ENCODE measurements at regions not wholly inside any gene's neighbourhood (a gene's known extent, or its start where the extent isn't known, plus 50 kb on each side); places are given as distances from the start of the nearest gene placed in this dataset.

DNA sequence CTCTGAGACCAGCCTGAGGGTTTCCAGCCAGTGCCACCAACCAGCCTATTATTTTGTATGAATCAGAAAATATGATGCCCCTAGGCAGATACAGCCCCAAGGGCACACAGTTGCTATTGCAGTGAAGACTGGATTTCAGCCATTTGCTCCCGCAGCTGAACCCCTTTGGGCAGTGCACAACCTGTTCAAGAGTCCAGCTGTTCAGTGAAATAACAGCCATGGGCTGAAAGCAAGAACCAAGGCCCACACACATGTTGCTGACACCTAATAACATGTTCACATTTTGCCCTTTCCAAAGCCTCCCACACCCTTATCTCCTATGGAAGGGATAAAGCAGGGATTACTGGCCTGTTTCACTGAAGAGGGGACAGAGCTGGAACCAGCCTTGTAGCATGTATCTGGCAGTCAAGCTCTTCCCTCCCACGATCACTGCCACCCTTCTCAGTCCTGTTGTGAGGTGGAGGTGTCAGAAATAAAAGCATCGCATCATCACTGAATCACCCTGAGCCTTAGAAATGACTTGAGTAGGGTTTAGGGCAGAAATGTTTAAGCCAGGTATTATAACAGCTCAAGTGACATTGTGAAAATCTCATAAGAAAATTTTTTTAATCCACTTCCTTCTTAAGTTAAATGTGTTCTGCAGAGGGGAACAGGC is 137.1 kb upstream of the FSTL4 start:
- TF ChIP-seq, protein P1, sequence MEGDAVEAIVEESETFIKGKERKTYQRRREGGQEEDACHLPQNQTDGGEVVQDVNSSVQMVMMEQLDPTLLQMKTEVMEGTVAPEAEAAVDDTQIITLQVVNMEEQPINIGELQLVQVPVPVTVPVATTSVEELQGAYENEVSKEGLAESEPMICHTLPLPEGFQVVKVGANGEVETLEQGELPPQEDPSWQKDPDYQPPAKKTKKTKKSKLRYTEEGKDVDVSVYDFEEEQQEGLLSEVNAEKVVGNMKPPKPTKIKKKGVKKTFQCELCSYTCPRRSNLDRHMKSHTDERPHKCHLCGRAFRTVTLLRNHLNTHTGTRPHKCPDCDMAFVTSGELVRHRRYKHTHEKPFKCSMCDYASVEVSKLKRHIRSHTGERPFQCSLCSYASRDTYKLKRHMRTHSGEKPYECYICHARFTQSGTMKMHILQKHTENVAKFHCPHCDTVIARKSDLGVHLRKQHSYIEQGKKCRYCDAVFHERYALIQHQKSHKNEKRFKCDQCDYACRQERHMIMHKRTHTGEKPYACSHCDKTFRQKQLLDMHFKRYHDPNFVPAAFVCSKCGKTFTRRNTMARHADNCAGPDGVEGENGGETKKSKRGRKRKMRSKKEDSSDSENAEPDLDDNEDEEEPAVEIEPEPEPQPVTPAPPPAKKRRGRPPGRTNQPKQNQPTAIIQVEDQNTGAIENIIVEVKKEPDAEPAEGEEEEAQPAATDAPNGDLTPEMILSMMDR (IDR thresholded peaks at IDR 0.05) = no peak
- TF ChIP-seq POLR2A (IDR thresholded peaks at IDR 0.05) = no peak
- TF ChIP-seq POLR2AphosphoS5 (IDR thresholded peaks at IDR 0.05) = no peak

All from prostate gland (tissue), 2 donors.